ENCODE measurements at regions not wholly inside any gene's neighbourhood (a gene's known extent, or its start where the extent isn't known, plus 50 kb on each side); places are given as distances from the start of the nearest gene placed in this dataset.

- H4K91ac ChIP-seq (ENCODE audit: insufficient read depth, low read depth, low read length), result no peak overlapping the region
- H3K27ac ChIP-seq (ENCODE audit: insufficient read depth, low read length), result no peak overlapping the region
- no peaks in the 10 kb centered on the region for H3K4me1 ChIP-seq (ENCODE audit: control insufficient read depth, insufficient read depth, low read length)
- no peaks in the 10 kb centered on the region for H3K9me1 ChIP-seq (ENCODE audit: insufficient read depth, low read length)
- intact Hi-C loops (cut with micrococcal nuclease) (no loop called here), in situ Hi-C loops (cut with MboI; ENCODE audit: low sequenced_read_pairs) (no loop called here), dilution Hi-C loops (cut with HindIII; ENCODE audit: low sequenced_read_pairs, unreplicated experiment) (no loop called here)
- no CpG with 5 or more reads among the region's 6 CpGs for WGBS, 2 experiments (ENCODE audit: extremely low coverage in 2 of 2, insufficient read length in 1 of 2)
- H3K36me3 ChIP-seq (ENCODE audit: control insufficient read depth, insufficient read depth, low read length), result no peaks in the 10 kb centered on the region
- H2AK5ac ChIP-seq (ENCODE audit: low read depth, low read length), result no peak overlapping the region
- H3K9me3 ChIP-seq (ENCODE audit: control insufficient read depth, insufficient read depth, low read length), result peaks cover 6% of the 10 kb centered on the region; the same call in 1 of the 2 replicates
- POLR2A ChIA-PET (ENCODE audit: unreplicated experiment), result no interaction called here
- H3K23ac ChIP-seq (ENCODE audit: low read depth, low read length), result no peak overlapping the region
- H3K4me3 ChIP-seq (ENCODE audit: insufficient read depth, low read depth, low read length), result no peak overlapping the region
- CTCF ChIA-PET, result no interaction called here
- H2AK9ac ChIP-seq (replicated peaks; ENCODE audit: low read depth, low read length, poor library complexity), result no peak overlapping the region
- no peak overlapping the region for H3K4ac ChIP-seq (ENCODE audit: low read depth, low read length)
- no peaks in the 10 kb centered on the region for H3K27me3 ChIP-seq (ENCODE audit: control insufficient read depth, insufficient read depth, low read length)
- H2BK120ac ChIP-seq (ENCODE audit: low read depth, low read length), result no peak overlapping the region
- no peak overlapping the region for H3K14ac ChIP-seq (replicated peaks; ENCODE audit: low read depth, low read length)
- no peak overlapping the region for H3K4me2 ChIP-seq (ENCODE audit: low read depth, low read length)
- H2BK15ac ChIP-seq (ENCODE audit: low read depth, low read length), result no peak overlapping the region
- H3K79me1 ChIP-seq (ENCODE audit: low read depth in 1 of 2, low read length in 2 of 2), result no peaks in the 10 kb centered on the region
- no peak overlapping the region for H3K18ac ChIP-seq (ENCODE audit: low read depth, low read length)
- H2BK20ac ChIP-seq (ENCODE audit: low read depth, low read length), result no peak overlapping the region
- ATAC-seq (ENCODE audit: low read depth), result no peak
- H2AFZ ChIP-seq (replicated peaks; ENCODE audit: low read length, poor library complexity), result no peak overlapping the region
- no peak overlapping the region for H2BK5ac ChIP-seq (ENCODE audit: low read depth, low read length, poor library complexity, severe bottlenecking)
- no peaks in the 10 kb centered on the region for H4K20me1 ChIP-seq (ENCODE audit: insufficient read depth, low read length)
- no TSS peak for BruUV-seq (replicated peaks)
- no peak for DNase-seq
- H4K5ac ChIP-seq (ENCODE audit: low read depth, low read length), result no peak overlapping the region
- no peak overlapping the region for H3K9ac ChIP-seq (ENCODE audit: low read depth, low read length)
- no peak overlapping the region for H4K8ac ChIP-seq (ENCODE audit: low read depth in 2 of 2, low read length in 2 of 2)
- no peak overlapping the region for H3K56ac ChIP-seq (ENCODE audit: extremely low read depth, insufficient read depth, low read length)
- TF ChIP-seq BHLHE40 (IDR thresholded peaks at IDR 0.05; ENCODE audit: low read depth, low read length) (no peak), FOS (IDR thresholded peaks at IDR 0.05; ENCODE audit: low read depth, low read length) (no peak), SMC3 (IDR thresholded peaks at IDR 0.05; ENCODE audit: low read depth, low read length) (no peak), CHD1 (IDR thresholded peaks at IDR 0.05; ENCODE audit: low read depth, low read length) (no peak), RFX5 (IDR thresholded peaks at IDR 0.05; ENCODE audit: low read depth, low read length) (no peak), POLR2A (IDR thresholded peaks at IDR 0.05; ENCODE audit: low read depth, low read length) (no peak), NFE2L2 (IDR thresholded peaks at IDR 0.05; ENCODE audit: low read depth, low read length) (no peak), RCOR1 (IDR thresholded peaks at IDR 0.05; ENCODE audit: insufficient replicate concordance, low read length) (no peak), MXI1 (IDR thresholded peaks at IDR 0.05; ENCODE audit: borderline replicate concordance, low read depth, low read length) (no peak), MAZ (IDR thresholded peaks at IDR 0.05; ENCODE audit: borderline replicate concordance, low read depth, low read length) (no peak), CEBPB (IDR thresholded peaks at IDR 0.05; ENCODE audit: low read depth, low read length) (no peak), RAD21 (IDR thresholded peaks at IDR 0.05; ENCODE audit: low read length) (no peak)
- TF ChIP-seq, protein P1, sequence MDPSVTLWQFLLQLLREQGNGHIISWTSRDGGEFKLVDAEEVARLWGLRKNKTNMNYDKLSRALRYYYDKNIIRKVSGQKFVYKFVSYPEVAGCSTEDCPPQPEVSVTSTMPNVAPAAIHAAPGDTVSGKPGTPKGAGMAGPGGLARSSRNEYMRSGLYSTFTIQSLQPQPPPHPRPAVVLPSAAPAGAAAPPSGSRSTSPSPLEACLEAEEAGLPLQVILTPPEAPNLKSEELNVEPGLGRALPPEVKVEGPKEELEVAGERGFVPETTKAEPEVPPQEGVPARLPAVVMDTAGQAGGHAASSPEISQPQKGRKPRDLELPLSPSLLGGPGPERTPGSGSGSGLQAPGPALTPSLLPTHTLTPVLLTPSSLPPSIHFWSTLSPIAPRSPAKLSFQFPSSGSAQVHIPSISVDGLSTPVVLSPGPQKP (IDR thresholded peaks at IDR 0.05; ENCODE audit: borderline replicate concordance, low read depth, low read length), result no peak
These were observed 1693.1 kb upstream of the TENM3 start for GRCh38 chr4:180550106-180550505.

Data from IMR-90 (cell line).